GM23338 (cell line): ENCODE measurements at regions not wholly inside any gene's neighbourhood (a gene's known extent, or its start where the extent isn't known, plus 50 kb on each side); places are given as distances from the start of the nearest gene placed in this dataset.

ENCODE experiments used
- CREB1 ChIP-seq: fragments of 250-450 bp; sonication (Bioruptor Pico); IDR thresholded peaks from 2 replicates; pipeline ENCODE4 v1.5.0; 2020; ENCODE audit warnings: low read depth, mild to moderate bottlenecking, moderate library complexity
- EZH2 ChIP-seq: fragments of 200-600 bp; sonication (generic); IDR thresholded peaks from one replicate; pipeline ENCODE4 v1.8.0; 2017; ENCODE audit warnings: antibody characterized with exemption, mild to moderate bottlenecking, low read depth; ENCODE audit not compliant: unreplicated experiment
- POLR2AphosphoS5 ChIP-seq: IDR thresholded peaks from 2 replicates; pipeline ENCODE4 v1.6.1; 2016; ENCODE audit warnings: antibody characterized with exemption, low read depth
- ZNF331 ChIP-seq: fragments of 250-450 bp; sonication (Bioruptor Pico); IDR thresholded peaks from 2 replicates; pipeline ENCODE4 v1.5.0; 2020; ENCODE audit warnings: low read depth, mild to moderate bottlenecking, moderate library complexity
- TF ChIP-seq, protein P1 (sequence below), 2 experiments: fragments of 200-600 bp in 1 of 2; sonication (generic) in 1 of 2; conservative IDR thresholded peaks; 2 replicates each; pipeline versions ENCODE4 v1.5.1 to v1.6.1; 2016 to 2017; ENCODE audit warnings: antibody characterized with exemption in 2 of 2, low read depth in 2 of 2, mild to moderate bottlenecking in 2 of 2, moderate library complexity in 1 of 2
- TF ChIP-seq, protein P2 (sequence below): IDR thresholded peaks from one replicate; pipeline ENCODE4 v1.6.1; 2018; ENCODE audit warnings: antibody characterized with exemption; ENCODE audit not compliant: unreplicated experiment
- TF ChIP-seq, protein P3 (sequence below): fragments of 250-450 bp; sonication (Bioruptor Pico); IDR thresholded peaks from 2 replicates; pipeline ENCODE4 v1.5.0; 2020; ENCODE audit warnings: mild to moderate bottlenecking, moderate library complexity

DNA sequence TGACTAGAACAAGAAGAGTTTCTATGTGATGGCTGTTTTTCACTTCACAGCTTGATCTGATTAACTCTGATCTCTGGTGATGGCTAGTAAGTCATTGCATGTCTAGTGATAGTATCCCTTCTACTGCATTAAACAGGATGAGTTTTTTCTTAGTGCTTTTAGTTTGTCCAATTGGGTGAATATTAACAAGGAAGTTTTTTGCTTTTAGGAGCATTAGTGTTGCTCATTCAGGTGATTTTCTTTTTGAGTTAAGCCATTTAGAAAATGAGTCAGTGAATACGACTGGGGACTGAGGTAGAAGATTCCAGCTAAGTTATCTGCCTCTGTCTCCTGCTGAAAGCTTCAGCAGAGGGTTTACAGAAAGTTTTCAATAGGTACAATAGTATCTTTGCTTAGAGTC is 306.7 kb downstream of the PIK3C3 start:
- TF ChIP-seq POLR2AphosphoS5 = no peak
- no peak for TF ChIP-seq EZH2
- TF ChIP-seq, protein P1, sequence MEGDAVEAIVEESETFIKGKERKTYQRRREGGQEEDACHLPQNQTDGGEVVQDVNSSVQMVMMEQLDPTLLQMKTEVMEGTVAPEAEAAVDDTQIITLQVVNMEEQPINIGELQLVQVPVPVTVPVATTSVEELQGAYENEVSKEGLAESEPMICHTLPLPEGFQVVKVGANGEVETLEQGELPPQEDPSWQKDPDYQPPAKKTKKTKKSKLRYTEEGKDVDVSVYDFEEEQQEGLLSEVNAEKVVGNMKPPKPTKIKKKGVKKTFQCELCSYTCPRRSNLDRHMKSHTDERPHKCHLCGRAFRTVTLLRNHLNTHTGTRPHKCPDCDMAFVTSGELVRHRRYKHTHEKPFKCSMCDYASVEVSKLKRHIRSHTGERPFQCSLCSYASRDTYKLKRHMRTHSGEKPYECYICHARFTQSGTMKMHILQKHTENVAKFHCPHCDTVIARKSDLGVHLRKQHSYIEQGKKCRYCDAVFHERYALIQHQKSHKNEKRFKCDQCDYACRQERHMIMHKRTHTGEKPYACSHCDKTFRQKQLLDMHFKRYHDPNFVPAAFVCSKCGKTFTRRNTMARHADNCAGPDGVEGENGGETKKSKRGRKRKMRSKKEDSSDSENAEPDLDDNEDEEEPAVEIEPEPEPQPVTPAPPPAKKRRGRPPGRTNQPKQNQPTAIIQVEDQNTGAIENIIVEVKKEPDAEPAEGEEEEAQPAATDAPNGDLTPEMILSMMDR (conservative IDR thresholded peaks at IDR 0.05; ENCODE audit: low read depth in 2 of 2) = no peak
- TF ChIP-seq, protein P2, sequence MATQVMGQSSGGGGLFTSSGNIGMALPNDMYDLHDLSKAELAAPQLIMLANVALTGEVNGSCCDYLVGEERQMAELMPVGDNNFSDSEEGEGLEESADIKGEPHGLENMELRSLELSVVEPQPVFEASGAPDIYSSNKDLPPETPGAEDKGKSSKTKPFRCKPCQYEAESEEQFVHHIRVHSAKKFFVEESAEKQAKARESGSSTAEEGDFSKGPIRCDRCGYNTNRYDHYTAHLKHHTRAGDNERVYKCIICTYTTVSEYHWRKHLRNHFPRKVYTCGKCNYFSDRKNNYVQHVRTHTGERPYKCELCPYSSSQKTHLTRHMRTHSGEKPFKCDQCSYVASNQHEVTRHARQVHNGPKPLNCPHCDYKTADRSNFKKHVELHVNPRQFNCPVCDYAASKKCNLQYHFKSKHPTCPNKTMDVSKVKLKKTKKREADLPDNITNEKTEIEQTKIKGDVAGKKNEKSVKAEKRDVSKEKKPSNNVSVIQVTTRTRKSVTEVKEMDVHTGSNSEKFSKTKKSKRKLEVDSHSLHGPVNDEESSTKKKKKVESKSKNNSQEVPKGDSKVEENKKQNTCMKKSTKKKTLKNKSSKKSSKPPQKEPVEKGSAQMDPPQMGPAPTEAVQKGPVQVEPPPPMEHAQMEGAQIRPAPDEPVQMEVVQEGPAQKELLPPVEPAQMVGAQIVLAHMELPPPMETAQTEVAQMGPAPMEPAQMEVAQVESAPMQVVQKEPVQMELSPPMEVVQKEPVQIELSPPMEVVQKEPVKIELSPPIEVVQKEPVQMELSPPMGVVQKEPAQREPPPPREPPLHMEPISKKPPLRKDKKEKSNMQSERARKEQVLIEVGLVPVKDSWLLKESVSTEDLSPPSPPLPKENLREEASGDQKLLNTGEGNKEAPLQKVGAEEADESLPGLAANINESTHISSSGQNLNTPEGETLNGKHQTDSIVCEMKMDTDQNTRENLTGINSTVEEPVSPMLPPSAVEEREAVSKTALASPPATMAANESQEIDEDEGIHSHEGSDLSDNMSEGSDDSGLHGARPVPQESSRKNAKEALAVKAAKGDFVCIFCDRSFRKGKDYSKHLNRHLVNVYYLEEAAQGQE = no peak
- no peak for TF ChIP-seq CREB1 (CRISPR knock-in tag)
- TF ChIP-seq ZNF331 (CRISPR knock-in tag) = no peak
- TF ChIP-seq, protein P3, sequence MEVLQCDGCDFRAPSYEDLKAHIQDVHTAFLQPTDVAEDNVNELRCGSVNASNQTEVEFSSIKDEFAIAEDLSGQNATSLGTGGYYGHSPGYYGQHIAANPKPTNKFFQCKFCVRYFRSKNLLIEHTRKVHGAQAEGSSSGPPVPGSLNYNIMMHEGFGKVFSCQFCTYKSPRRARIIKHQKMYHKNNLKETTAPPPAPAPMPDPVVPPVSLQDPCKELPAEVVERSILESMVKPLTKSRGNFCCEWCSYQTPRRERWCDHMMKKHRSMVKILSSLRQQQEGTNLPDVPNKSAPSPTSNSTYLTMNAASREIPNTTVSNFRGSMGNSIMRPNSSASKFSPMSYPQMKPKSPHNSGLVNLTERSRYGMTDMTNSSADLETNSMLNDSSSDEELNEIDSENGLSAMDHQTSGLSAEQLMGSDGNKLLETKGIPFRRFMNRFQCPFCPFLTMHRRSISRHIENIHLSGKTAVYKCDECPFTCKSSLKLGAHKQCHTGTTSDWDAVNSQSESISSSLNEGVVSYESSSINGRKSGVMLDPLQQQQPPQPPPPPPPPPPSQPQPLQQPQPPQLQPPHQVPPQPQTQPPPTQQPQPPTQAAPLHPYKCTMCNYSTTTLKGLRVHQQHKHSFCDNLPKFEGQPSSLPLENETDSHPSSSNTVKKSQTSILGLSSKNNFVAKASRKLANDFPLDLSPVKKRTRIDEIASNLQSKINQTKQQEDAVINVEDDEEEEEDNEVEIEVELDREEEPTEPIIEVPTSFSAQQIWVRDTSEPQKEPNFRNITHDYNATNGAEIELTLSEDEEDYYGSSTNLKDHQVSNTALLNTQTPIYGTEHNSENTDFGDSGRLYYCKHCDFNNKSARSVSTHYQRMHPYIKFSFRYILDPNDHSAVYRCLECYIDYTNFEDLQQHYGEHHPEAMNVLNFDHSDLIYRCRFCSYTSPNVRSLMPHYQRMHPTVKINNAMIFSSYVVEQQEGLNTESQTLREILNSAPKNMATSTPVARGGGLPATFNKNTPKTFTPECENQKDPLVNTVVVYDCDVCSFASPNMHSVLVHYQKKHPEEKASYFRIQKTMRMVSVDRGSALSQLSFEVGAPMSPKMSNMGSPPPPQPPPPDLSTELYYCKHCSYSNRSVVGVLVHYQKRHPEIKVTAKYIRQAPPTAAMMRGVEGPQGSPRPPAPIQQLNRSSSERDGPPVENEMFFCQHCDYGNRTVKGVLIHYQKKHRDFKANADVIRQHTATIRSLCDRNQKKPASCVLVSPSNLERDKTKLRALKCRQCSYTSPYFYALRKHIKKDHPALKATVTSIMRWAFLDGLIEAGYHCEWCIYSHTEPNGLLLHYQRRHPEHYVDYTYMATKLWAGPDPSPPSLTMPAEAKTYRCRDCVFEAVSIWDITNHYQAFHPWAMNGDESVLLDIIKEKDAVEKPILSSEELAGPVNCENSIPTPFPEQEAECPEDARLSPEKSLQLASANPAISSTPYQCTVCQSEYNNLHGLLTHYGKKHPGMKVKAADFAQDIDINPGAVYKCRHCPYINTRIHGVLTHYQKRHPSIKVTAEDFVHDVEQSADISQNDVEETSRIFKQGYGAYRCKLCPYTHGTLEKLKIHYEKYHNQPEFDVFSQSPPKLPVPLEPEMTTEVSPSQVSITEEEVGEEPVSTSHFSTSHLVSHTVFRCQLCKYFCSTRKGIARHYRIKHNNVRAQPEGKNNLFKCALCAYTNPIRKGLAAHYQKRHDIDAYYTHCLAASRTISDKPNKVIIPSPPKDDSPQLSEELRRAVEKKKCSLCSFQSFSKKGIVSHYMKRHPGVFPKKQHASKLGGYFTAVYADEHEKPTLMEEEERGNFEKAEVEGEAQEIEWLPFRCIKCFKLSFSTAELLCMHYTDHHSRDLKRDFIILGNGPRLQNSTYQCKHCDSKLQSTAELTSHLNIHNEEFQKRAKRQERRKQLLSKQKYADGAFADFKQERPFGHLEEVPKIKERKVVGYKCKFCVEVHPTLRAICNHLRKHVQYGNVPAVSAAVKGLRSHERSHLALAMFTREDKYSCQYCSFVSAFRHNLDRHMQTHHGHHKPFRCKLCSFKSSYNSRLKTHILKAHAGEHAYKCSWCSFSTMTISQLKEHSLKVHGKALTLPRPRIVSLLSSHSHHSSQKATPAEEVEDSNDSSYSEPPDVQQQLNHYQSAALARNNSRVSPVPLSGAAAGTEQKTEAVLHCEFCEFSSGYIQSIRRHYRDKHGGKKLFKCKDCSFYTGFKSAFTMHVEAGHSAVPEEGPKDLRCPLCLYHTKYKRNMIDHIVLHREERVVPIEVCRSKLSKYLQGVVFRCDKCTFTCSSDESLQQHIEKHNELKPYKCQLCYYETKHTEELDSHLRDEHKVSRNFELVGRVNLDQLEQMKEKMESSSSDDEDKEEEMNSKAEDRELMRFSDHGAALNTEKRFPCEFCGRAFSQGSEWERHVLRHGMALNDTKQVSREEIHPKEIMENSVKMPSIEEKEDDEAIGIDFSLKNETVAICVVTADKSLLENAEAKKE = no peak
